GM21529 (cell line): ENCODE measurements at regions not wholly inside any gene's neighbourhood (a gene's known extent, or its start where the extent isn't known, plus 50 kb on each side); places are given as distances from the start of the nearest gene placed in this dataset.

Experiments used
- ATAC-seq: cut with Tn5 transposase; IDR thresholded peaks from one replicate; pipeline ENCODE4 v1.9.1; 2021; ENCODE audit not compliant: unreplicated experiment

DNA sequence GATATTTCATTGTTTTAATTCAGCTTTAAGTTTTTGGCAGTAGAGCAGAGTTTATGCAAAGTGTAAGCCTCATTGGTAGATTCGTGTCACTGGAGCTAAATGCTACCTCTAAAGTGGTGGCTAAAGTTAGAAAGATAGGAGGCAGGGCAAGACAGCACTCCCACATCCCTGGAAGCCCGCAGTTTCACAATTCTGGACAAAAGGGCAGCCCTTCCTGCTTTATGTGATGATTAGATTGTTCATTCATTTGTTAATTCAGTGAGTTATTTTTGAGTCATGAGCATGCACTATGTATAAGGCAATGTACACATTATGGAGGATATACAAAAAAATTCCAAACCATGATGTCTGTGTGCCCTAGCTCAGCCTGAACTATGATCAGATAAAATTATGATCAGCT lies 52.1 kb upstream of the EIF3M start:
- ATAC-seq: no peak

DNA sequence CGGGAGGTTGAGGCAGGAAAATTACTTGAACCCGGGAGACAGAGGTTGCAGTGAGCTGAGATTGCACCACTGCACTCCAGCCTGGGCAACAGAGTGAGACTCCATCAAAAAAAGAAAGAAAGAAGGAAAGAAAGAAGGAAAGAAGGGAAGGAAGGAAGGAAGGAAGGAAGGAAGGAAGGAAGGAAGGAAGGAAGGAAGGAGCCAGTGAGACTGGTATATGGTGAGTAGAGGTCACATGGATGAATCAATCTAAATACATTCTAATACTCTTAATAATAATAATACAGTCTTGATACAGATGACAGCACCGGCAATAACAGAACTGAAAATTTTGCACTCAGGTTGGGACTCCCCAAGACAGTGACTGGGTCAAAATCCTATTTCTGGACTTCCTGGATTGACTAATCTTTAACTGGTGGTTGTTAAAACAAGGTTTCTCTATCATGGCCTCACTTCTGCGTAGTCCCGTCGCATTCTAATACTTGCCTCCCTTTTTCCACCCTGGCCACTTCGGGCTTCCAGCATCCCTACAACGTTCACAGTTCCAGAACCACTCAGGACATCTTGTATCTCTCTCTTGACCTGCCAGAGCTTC lies 53.5 kb upstream of the EIF3M start:
- ATAC-seq: peak; percentile 99

DNA sequence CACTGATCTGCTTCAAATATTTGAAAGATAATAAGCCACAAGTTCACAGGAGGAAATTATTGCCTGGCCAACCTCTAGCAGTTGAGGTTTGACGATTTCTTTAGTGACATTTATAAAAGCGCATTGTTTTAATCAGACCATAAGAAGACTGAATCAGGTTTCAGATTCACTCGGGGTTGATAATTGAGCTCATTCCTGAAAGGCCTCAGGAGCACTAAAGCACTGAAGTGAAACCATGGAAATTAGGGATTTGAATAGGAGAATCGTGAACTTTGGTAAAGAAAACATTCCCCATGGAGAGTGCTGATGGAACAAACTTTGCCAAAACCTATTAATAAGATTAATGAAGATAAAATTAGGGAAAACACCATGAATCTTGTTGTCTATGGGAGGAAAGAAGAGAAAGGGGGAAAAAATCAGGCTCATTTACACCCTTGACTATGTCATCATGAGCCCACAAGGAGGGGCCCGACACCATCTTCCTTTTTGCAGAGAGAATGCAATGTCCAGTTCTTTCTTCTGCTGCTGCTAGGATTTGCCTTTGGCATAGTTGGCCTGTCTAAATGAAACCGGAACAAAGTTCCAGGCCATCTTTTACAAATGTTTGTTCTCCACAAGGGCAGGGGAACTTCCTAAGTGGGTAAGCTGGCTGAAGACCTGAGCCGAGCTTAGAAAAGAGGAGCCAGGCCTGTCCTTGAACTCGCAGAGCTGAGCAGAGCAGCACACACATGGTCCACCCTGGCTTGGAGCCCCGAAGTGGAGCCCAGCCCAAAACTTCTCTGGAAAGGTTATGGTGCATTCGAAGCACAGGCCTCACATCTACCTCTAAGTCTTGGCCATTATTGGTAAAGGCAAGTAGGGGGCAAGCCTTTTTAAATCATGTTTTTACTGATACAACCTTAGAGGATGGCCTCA lies 56.1 kb upstream of the EIF3M start:
- ATAC-seq: no peak

DNA sequence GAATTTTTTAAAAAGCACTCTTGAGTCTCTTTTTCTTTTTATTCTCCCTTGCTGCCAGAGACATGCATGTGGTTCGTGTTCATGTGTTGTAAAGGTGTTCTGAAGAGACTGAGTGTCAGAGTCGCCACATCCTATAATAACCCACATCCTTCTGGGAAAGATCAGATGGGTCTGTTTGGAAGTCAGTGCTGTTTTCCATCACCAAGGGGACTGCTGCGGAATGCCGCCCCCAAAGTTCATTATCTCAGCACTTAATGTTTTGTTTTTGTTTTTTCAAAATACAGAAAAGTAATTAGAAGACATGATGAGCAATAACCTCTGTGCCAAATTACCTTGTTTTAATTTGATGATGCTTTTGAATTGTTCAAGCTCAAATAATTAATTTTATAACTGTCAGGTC lies 56.9 kb upstream of the EIF3M start:
- ATAC-seq: no peak

DNA sequence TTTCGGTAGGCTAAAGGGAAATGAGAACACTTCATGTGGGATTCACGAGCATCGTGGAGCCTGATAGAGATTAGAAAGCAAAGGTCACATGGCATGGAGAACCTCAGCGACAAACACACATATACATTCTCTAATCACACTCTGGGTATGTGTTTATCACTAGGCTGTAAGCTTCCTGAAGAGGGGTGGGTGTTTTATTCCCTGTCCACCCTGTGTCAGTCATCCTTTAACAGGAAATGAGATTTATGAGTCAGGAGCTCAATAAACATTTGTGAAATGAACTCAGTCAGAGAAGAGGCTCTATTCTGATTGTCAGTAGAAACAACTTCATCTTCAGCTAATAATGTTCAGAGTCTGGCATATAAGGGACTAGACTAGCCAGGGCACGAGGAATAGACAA lies 71.7 kb upstream of the EIF3M start:
- ATAC-seq: no peak

DNA sequence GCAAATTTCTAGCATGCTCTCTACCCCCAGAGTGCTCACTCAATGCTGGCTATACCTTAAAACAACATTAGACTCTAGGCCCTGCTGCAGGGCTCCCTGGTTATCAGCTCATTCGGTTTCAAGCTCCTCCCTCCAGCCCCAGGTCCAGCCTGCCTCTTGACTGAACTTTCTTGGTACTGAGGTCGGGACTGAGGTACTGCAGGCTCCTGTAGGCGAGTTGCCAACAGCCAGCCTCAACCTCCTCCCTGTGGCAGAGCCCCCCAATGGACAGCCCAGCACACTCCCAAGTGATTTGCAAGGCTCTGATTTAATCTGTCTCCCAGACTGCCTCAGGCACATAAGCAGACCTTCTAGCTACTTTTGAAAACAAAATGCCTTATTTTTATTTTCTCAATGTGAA lies 73.6 kb upstream of the EIF3M start:
- no peak for ATAC-seq

DNA sequence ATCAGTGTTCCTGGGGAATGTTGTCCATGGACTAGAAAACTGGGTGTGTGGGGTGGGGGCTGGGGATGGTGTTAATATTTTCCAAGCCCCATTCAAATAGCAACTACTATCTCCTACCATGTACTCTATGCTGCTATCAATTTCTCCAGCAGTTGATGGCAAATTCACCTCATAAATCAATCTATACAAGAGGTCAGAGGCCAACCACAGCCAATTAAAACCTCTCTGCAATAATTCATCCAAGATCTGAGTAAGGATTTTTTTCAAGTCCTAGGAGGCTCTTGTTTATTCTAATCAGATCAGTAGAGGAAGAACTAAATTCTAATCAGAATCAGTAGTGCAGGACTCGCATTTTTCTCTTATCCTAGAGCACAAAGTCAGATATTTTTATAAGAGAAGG lies 73.4 kb upstream of the WT1 start:
- ATAC-seq: no peak

DNA sequence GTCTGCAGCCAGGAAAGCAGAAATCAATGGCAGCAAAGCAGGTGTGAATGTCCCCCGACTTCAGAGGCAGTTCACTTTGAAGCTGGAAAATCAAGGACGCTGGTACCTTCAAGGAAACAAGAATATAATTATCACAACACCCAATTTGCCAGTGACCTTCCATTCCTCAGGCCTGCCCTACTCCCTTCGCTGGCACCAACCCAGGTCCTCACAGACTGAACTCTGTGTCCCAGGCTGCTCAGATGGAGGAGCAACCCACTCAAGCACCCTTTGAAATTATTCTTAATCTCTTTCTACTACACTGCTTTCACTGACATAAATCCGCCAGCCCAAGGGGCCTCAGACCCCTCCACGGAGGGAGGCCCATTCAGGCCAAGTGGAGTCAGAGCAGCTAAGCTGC lies 64.7 kb upstream of the WT1 start:
- ATAC-seq: no peak

DNA sequence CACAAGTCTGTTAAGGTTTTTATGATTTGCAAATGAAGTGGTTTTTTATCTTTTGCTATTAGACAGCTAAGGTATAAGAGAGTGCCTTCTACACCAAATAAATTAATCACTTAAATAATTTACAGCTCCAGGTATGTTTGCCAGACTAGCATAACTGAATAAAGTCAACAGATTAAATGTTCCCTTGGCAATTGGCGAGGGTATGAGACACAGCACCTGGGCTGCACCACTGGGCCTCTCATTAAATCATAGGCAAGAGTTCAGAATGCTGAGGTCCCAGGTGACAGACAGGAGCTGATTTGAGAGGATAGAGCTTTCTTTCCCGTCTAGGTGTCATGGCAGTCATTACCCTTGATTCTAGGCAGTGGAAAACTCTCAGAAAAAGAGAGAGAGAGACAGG lies 62.6 kb upstream of the WT1 start:
- ATAC-seq: no peak

DNA sequence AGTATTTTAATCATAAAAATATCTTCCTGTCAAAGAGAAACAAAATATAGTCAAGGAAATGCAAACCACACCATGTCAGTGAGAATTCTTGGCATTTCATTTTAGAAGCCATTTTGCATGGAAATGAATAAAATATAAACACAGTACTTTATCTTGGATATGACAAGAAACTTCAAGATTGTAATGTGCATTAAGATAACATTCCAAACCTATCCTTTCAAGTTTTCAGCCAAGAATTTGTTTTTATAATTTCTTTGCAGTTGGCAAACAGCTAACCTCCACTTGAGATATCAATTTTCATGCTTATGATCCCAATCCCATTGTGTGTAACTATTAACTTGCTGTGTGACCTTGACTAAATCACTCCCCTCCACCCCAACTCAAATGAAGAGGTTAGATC lies 59.3 kb upstream of the WT1 start:
- no peak for ATAC-seq

DNA sequence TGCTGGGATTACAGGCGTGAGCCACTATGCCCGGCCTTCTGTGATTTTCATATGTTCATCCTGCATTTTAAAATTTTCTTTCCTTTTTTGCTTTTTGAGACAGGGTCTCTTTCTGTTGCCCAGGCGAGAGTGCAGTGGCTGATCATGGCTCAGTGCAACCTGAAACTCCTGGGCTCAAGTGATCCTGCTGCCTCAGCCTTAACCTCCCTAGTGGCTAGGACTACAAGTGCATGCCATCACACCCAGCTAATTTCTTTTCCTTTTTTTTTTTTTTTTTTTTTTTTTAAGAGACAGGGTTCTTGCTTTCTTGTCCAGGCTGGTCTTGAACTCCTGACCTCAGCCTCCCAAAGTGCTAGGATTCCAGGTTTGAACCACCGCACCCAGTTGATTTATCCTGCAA lies 54.1 kb upstream of the WT1 start:
- ATAC-seq: no peak

DNA sequence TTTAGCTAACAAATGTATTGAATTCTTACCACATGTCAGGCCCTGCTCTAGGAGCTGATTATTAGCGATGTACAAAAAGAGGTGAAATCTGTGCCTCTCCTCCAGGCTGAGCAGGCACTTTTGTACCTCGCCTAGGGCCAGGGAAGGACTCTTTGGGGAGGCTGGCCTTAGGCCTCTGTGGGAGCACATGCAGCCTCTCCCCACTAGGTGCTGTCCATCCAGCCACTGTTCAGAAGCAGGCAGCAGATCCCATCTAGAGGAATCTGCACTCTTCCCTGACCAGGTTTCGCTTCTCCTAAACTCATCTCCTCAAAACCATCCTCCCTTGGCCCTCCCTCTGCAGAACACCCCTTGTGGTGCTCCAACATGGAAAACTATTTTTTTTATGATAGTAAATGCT lies 51.9 kb upstream of the WT1 start:
- no peak for ATAC-seq

DNA sequence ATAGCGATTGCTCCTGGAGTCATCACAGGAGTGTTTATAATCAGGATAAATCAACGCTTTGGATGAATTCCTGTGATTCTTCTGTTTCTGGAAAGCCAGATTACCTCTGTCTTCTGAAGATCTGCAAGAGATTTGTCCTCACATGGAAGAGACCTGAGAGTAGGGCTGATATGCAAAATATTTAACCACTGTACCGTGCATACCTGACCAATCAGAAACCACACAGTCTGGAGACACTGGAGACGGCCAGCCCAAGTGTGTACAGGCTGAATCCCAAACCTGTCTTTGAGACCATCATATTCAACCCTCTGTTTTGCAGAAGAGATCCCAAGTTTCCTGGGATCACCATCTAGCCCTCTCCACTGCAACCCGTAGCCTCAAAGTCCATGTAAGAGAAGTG lies 50.4 kb upstream of the WT1 start:
- ATAC-seq: no peak
